GM18507 (cell line): ENCODE measurements at regions not wholly inside any gene's neighbourhood (a gene's known extent, or its start where the extent isn't known, plus 50 kb on each side); places are given as distances from the start of the nearest gene placed in this dataset.

Source experiments
- DNase-seq: peaks from one replicate; pipeline ENCODE4 v3.0.0; 2011; ENCODE audit warnings: low read depth; ENCODE audit not compliant: insufficient read length; ENCODE audit errors: extremely low spot score
- FAIRE-seq: peaks from 2 replicates; lab custom pipeline; 2011; peaks lifted over from hg19 to GRCh38; lab: Jason Lieb, UNC

DNA sequence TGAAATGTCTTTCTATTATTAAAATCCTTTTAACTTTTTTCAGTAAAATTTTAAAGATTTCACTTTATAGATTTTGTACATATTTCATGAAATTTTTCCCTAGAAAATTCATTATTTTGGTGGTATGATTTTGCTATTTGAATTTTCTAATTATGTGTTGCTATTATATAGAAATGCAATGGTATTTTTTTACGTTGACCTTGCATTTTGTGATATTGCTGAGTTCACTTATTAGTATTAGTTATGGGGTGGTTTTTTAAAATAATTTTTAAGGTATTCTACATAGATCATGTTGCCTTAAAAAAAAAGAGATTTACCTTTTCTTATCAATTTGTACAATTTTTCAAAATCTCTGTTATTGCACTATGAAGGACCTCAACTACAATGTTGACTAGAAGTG is 458.3 kb downstream of the TLE1 start:
- no peak for FAIRE-seq
- DNase-seq: no peak

DNA sequence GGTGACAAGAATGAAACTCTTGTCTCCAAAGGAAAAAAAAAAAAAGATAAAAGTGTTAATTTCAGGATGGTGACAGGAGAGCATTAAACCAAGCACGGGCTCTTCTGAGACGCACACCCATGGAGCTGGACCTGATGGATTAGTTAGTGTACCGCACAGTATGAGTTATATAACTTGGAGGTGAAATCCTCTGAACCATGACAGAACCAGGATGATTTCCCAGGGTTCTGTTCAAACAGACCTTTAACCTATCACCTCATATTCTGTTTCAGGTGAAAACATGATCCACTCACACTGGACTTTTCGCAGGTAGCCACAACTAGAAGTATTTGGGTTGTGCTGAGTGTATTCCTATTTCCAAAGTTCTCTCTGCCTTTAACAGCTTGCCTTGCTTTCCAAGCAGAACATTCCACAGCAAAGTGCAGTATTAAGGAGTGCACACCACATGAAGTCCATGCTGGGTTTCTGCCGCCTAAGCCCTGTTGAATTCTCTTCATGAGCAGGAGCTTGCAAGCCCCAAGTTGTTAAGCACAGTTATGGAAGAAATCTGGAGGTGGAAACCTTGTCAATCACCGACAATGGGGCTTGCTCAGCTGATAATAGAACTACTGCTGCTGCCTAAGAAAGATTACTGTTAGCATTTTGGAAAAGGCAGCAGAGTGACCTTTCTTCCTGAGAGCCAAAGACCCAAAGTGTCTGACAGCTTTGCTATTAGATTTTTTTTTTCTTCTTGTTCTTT is 461.7 kb downstream of the TLE1 start:
- FAIRE-seq: no peak
- DNase-seq: no peak

DNA sequence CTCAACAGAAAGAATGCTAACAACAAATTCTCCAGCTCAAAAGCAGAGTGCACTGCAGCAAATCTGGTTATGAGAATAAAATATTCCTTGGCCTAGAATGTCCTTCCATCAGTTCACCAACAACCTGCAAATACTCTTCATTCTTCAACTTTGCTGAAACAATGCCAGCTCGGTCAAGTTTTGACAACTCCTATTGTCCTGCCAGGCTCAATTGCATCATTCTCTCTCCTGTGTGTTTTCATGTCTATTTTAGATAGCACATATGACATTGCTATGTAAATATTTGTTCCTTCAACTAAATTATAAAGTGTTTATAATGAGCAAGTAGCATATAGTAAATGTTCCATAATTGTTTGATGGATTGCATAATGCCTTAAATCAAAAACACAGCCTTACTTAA is 463.8 kb downstream of the TLE1 start:
- DNase-seq: no peak
- no peak for FAIRE-seq

DNA sequence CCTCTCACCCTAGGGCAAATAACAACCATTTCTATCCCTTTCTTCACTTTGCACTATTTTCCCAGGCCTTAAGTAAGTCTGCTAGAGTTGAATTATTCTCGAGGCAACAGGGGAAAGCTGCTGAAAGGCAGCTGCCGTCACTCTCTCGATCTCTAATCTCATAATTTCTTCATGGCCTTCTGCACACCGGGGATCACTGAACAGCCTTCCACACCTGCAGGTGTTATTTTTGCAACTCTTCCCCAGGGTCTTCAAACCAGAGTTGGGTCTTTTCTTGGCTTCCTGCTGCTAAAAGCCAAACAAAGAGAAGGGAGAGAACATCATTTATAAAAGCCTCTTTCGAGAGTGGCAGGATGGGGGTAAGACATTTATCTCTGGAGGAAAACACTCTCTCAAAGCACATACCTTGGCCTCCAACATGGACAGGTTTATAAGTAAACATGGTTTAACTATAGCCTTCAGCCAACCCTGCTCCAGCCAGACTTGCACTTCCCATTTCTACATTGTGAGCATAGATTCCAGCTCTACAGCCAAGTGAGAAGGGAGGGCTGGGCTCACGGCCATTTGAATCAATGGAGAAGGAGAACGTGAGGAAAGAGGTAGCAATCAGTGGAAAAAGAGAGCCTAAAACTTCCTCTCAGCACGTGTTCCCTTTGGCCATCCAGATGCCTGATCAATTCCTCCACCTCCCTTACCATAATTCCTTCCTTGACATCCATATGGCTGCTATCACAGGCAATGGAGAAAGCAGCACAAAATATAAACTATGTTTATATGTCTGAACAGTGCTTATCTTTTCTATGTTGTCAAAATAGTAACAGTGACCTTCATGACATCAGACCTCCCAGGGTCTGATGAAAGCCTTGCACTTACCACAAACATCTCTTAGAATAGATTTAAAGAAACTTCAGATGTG is 464.9 kb downstream of the TLE1 start:
- FAIRE-seq (no peak), DNase-seq (no peak)

DNA sequence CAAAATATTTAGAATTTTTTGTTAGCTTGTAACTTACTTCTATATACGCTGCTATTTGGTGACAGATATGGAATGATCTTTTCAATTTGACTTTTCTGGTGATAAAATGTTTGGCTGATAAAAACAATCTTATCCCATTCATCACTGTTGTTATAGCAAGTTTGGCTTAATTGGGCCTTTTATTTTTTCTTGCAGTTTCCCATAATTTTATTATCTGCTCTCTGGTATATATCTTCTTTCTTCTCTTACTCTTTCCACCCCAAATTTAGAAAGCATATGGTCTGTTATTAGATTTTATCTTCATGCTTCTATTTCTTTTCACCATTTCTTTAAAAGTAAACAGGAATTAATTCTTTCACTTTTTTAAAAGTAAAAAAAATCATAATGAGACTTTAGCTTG is 474.4 kb downstream of the TLE1 start:
- no peak for DNase-seq
- no peak for FAIRE-seq

DNA sequence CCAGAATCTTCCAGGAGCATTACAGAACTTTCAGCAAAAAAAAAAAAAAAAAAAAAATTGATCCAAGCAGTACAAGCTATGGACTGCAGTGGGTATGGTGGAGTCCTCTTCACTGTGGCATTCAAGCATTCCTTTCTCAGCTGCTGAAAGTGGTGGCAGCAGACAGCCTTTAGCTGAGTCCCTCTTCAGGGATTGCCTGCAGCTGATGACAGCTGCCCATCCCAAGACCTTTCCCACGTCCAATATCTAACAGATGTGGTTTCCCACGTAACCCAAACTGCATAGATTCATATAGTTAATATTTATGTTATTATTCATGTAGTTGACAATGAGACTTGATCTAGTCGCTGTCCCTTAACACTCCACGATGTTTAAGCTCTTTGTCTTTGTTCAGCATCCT is 475.9 kb downstream of the TLE1 start:
- FAIRE-seq (no peak), DNase-seq (no peak)

DNA sequence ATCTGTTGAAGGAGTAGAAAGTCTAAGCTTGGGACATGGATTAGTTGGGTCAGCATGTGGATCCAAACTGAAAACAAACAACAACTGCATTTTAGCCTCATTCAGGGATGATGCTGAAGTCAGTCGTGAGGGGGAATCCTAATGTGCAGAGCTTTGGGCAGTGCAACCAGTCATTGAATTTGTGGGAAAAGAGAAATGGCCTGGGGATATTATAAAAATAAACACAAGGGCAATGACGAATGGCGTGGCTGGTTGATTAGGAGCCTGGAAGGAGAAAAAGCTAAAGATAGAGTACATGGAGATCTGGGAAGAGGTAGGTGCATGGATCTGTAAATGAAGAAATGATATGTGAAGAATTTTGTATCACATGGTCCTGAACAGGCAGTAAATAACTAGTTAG is 477.6 kb downstream of the TLE1 start:
- DNase-seq: no peak
- FAIRE-seq: no peak

DNA sequence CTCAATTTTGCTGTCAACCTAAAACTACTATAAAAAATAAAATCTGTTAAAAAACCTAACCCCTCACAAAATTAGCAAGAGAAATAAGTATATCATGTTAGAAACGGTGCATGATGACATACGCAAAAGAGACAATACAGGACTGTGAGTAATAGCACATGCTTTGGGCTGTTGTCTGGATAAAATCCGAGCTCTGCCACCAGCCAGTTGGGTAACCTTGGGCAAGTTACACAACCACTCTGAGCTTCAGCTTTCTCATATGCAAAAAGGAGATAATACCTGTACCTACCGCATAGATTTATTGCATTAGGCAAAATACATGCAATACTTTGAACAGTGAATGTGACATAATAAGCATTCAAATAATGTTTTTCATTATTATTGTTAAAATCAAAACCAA is 481.7 kb downstream of the TLE1 start:
- DNase-seq: no peak
- FAIRE-seq: no peak

DNA sequence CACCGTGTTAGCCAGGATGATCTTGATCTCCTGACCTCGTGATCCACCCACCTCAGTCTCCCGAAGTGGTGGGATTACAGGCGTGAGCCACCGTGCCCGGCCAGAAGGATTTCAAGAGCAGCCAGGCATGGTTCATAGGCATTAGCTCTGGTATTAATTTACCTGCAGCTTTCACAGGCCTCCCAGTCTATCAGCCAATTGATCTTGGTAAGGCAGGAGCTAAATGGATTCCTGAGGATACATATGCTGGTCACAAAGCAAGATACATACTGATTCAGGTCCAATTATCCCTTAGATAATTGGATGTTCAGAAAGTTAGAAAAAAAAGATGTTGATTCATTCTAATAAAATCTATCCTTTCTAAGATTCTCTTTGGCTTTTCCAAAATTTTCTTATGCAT is 487.1 kb downstream of the TLE1 start:
- FAIRE-seq: no peak
- DNase-seq: no peak

DNA sequence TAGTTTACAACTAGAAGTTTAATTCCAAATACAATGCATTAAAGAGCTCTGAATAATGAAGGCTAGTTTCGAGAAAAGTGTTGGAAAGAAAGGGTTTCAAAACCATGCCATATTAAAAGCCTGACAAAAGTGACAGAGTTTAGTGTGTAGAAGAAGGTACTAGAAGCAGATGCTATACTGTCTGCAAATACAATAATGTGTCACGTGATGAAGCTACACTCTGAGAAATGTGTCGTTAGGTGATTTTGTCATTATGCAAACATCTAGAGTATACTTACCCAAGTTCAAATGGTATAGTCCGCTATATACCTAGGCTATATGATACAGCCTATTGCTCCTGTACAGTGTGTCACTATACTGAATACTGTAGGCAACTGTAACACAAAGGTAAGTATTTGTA is 494.1 kb downstream of the TLE1 start:
- no peak for FAIRE-seq
- DNase-seq: no peak

DNA sequence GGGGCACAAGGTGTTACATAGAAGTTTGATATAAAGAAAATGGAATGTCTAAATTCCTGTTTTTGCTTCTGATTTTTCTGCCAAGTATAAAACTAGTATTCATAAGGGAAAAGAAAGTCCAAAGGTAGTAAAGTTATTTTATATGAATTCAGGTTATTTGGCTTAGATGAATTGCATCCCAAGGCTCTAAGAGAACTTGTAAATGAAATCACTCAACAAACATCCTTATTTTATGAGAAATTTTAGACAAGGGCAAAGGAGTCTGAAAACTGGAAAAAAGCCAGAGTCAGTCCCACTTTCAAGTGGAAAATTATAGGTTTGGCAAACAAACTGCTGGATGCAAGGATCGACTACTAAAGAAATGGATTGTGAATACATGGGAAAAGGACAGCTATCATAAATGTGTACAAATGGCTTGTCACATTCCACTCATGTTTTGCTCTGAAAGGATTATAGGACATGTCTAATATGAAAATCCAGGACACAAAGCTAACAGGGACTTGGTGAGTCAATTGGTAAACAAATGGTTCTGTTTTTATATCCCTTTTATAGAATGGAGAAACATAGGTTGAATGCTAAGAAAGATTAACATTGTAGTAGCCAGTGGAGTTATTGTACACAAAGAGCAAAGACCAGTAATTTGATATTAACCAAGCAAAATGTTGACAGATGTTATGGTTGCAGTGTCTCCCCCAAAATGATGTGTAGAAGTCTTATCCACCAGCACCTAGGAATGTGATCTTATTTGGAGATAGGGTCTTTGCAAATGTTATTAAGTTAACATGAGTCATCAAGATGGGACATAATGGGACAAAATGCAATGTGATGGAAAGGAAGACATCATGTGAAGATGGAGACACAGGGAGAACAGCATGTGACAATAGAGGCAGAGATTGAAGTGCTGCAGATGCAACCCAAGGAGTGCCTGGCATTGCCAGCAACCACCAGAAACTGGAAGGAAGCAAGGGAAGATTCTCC is 495.7 kb downstream of the TLE1 start:
- no peak for FAIRE-seq
- no peak for DNase-seq

DNA sequence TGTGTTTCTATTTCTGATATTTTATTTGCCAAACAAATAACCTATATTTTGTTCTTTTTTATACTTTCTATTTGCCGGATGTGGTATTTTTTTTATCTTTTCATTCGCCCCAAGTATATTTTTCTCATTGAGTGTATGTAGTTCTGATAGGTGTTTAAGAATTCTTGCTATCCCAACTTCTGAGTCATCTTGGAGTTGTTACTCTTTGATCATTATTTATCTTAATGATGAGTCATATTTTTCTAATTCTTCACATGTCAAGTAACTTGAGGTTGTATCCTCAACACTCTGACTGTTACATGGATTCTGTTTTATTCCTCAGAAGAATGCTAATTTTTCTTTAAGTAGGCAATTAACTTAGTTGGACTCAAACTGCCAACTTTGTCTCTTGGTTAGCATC is 498.1 kb downstream of the TLE1 start:
- no peak for DNase-seq
- FAIRE-seq: no peak

DNA sequence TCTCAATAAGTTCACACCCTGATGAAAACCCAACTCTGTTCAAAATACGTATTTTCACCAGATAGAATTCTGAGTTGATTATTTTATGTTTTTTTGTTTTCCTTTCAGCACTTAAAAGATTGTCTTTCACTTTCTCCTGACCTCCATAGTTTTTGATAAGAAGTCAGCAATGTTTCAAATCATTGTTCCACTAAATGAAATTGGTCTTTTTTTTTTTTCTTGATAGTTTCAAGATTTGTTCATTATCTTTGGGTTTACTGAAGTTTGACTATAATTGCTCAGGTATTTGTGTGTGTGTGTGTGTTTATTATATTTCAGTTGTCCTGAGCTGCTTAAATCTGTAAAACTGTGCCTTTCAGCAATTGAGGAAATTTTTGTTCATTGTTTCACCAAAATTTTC is 498.7 kb downstream of the TLE1 start:
- DNase-seq (no peak), FAIRE-seq (no peak)

DNA sequence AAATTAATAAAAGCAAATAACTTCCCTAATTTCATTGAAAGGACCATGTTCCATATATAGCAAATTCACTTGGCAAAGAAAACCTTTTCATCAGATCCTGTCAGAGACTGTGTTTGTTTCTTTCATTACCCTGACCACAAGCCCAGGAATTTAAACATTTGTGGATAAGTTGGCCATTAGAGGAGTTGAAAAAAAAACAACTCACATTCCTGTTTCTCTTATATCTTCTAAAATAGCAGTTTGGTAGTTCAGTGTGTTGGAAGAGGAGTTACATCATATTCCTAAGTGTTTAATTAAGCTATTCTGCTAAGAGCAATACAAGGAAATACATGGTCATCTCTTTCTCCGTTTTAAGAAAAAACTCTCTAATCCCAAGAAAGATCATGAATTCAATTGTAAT is 505.6 kb downstream of the TLE1 start:
- no peak for DNase-seq
- FAIRE-seq: no peak

DNA sequence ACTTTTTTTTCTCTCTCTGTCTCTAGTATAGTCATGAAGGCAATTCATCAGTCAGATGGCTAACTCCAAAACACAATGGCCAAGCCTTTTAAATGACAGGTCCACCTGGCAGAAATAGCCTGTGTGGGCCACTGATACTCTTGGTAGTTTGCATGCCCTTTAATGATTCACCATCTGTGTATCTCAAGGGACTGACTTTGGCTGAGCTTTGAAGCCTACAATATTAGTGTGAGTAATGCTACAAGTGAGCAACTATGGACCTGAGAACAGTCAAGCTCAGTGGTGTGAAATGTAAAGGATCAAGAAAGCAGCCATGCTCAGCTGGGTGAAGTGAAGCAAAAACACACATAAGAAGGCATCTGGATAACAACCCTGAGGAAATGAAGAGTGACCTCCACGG is 506.9 kb downstream of the TLE1 start:
- DNase-seq (no peak), FAIRE-seq (no peak)

DNA sequence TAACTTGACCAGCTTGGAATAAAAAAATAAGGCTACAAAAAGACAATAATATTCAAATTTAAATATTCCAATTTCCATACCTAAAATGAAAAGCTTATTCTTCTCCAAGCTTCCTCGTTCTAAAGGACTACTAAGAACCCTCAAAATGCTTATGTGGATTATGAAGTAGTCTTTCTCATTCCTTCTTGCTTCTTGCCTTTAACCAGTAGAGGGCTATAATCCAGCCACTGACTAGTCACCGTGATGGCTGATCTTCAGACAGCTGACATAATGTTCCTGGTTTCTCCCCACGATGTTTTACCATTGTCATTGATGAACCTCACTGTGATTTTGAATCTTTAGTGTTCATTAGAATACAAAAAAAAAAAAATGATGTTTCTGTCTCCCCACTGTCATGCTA is 515.3 kb downstream of the TLE1 start:
- FAIRE-seq: no peak
- DNase-seq: no peak

DNA sequence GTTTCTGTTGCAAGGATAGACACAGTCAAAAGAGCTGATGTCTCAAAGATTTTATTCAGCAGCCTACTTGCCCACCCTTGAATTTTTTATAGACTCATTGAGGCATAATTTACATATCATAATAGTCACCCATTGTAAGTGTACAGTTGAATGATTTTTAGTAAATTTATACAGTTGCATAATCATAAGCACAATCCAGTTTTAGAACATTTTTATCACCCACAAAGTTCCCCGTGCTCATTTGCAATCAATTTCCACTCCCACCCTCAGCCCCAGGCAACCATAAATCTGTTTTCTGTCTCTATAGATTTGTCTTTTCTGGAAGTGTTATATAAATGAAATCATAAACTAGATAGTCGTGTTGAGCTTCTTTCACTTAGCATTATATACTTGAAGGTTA is 517.7 kb downstream of the TLE1 start:
- no peak for FAIRE-seq
- DNase-seq: no peak

DNA sequence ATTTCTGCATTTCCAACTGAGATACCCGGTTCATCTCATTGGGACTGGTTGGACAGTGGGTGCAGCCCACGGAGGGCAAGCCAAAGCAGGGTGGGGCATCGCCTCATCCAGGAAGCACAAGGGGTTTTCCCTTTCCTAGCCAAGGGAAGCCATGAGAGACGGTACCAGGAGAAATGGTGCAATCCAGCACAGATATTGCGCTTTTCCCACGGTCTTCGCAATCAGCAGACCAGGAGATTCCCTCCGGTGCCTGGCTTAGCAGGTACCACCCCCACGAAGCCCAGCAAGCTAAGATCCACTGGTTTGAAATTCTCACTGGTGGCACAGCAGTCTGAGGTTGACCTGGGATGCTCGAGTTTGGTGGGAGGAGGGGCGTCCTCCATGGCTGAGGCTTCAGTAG is 527.0 kb downstream of the TLE1 start:
- DNase-seq: no peak
- FAIRE-seq: no peak

DNA sequence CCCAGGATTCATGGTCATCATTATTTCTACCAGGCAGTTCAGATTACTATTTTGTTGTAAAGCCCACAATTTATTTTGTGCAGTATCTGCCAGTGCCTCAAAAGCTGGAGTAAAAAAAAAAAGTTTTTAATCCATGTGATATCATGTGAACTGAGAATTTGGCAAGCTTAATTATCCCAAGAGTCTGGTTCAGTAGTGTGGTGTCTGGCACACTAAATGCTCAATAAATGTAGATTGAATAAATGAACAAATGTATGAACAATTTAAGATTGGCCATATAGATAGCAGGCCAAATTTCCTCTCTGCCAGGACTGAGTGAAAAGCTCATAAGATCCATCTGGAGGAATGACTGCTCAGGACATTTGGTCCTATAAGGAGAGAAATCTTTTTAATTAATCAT is 533.0 kb downstream of the TLE1 start:
- DNase-seq (no peak), FAIRE-seq (no peak)

DNA sequence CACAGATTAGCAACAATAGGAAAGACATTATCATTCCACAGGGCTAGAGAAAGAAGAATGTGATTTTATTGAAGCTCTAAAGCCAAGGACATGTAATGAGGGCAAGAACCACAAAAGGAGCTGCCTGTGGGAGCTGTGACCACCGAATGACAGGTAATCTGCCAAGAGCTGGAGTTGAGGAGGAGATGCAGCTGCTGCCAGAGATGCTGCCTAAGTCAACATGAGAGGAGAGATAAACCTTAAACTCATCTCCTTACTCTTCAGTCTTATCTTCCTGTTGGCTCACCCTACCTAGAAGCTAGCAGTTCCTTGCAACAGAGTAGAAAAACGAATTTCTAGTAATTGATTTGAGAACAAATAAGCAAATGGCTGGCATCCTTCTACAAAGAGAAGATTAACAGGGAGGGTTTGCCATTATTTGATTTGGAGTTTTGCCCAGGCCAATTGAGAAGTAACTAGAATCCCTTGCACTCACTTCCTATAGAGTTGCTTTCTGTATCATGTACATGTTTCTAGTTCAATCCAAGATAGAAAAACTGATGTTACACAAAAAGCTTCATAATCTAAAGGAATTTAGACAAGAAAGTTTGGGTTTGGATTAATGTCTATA is 539.2 kb downstream of the TLE1 start:
- FAIRE-seq: no peak

More for the DNA sequence above, 539.2 kb downstream of the TLE1 start:
- no peak for DNase-seq
